ENCODE measurements at regions not wholly inside any gene's neighbourhood (a gene's known extent, or its start where the extent isn't known, plus 50 kb on each side); places are given as distances from the start of the nearest gene placed in this dataset.

GRCh38 chr4:155612074-155612473 is 54.6 kb upstream of the GUCY1A1 start:
- TF ChIP-seq POLR2A (IDR thresholded peaks at IDR 0.05; ENCODE audit: control extremely low read depth in 1 of 2, low read depth in 2 of 2, low read length in 2 of 2) (no peak), EZH2 (IDR thresholded peaks at IDR 0.05; ENCODE audit: low read depth, low read length, severe bottlenecking) (no peak), RFX5 (IDR thresholded peaks at IDR 0.05; ENCODE audit: borderline replicate concordance, low read depth, low read length) (no peak)
- TF ChIP-seq, protein P1, sequence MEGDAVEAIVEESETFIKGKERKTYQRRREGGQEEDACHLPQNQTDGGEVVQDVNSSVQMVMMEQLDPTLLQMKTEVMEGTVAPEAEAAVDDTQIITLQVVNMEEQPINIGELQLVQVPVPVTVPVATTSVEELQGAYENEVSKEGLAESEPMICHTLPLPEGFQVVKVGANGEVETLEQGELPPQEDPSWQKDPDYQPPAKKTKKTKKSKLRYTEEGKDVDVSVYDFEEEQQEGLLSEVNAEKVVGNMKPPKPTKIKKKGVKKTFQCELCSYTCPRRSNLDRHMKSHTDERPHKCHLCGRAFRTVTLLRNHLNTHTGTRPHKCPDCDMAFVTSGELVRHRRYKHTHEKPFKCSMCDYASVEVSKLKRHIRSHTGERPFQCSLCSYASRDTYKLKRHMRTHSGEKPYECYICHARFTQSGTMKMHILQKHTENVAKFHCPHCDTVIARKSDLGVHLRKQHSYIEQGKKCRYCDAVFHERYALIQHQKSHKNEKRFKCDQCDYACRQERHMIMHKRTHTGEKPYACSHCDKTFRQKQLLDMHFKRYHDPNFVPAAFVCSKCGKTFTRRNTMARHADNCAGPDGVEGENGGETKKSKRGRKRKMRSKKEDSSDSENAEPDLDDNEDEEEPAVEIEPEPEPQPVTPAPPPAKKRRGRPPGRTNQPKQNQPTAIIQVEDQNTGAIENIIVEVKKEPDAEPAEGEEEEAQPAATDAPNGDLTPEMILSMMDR (IDR thresholded peaks at IDR 0.05; ENCODE audit: control extremely low read depth in 1 of 3, insufficient read depth in 1 of 3, low read depth in 1 of 3, low read length in 3 of 3), result no peak

Data from H1 (cell line).